Body of pancreas (tissue), 4 donors: ENCODE measurements at regions not wholly inside any gene's neighbourhood (a gene's known extent, or its start where the extent isn't known, plus 50 kb on each side); places are given as distances from the start of the nearest gene placed in this dataset.

Experiments
- POLR2A ChIP-seq, 3 donors: fragments of 450-650 bp; IDR thresholded peaks; one replicate each; pipeline ENCODE4 v1.6.1; 2016; ENCODE audit warnings: antibody characterized with exemption in 3 of 3, mild to moderate bottlenecking in 2 of 3
- TF ChIP-seq, protein P1 (sequence below), 7 experiments: fragments of 450-650 bp in 4 of 7; fragments of 200-600 bp in 3 of 7; sonication (generic) in 3 of 7; IDR thresholded peaks; one replicate each; pipeline ENCODE4 v1.5.1; 2016 to 2019; ENCODE audit warnings: antibody characterized with exemption in 7 of 7

DNA sequence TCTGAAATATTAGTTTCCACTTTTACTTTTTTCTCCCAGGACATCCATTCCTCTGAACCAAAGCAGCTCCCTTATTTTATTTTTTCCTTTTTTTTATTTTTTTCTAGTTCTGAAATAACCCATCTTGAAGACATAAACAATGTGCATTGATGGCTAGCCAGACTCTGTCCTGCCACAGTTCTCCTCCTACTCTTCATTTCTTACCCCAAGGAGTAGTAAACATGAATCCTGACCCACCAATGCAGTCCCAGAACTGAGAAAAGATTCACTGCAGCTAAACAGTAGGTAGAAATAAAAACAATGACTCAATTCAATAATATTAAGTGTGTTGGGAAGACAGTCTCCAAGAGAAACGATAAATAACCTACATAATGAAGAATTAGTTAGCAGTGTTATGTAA, 65.7 kb upstream of the NOVA1 start:
- TF ChIP-seq, protein P1, sequence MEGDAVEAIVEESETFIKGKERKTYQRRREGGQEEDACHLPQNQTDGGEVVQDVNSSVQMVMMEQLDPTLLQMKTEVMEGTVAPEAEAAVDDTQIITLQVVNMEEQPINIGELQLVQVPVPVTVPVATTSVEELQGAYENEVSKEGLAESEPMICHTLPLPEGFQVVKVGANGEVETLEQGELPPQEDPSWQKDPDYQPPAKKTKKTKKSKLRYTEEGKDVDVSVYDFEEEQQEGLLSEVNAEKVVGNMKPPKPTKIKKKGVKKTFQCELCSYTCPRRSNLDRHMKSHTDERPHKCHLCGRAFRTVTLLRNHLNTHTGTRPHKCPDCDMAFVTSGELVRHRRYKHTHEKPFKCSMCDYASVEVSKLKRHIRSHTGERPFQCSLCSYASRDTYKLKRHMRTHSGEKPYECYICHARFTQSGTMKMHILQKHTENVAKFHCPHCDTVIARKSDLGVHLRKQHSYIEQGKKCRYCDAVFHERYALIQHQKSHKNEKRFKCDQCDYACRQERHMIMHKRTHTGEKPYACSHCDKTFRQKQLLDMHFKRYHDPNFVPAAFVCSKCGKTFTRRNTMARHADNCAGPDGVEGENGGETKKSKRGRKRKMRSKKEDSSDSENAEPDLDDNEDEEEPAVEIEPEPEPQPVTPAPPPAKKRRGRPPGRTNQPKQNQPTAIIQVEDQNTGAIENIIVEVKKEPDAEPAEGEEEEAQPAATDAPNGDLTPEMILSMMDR (IDR thresholded peaks at IDR 0.05) = no peak
- no peak for TF ChIP-seq POLR2A (IDR thresholded peaks at IDR 0.05)
